ENCODE measurements at regions not wholly inside any gene's neighbourhood (a gene's known extent, or its start where the extent isn't known, plus 50 kb on each side); places are given as distances from the start of the nearest gene placed in this dataset.

GRCh38 chr2:117108741-117109267 lies 705.7 kb upstream of the DDX18 start (continued):
- TF ChIP-seq, protein P1, sequence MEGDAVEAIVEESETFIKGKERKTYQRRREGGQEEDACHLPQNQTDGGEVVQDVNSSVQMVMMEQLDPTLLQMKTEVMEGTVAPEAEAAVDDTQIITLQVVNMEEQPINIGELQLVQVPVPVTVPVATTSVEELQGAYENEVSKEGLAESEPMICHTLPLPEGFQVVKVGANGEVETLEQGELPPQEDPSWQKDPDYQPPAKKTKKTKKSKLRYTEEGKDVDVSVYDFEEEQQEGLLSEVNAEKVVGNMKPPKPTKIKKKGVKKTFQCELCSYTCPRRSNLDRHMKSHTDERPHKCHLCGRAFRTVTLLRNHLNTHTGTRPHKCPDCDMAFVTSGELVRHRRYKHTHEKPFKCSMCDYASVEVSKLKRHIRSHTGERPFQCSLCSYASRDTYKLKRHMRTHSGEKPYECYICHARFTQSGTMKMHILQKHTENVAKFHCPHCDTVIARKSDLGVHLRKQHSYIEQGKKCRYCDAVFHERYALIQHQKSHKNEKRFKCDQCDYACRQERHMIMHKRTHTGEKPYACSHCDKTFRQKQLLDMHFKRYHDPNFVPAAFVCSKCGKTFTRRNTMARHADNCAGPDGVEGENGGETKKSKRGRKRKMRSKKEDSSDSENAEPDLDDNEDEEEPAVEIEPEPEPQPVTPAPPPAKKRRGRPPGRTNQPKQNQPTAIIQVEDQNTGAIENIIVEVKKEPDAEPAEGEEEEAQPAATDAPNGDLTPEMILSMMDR (IDR thresholded peaks at IDR 0.05; ENCODE audit: low read depth, low read length, missing input control): no peak
- no peak for TF ChIP-seq JUND (IDR thresholded peaks at IDR 0.05)
- no peak for TF ChIP-seq HNF4G (IDR thresholded peaks at IDR 0.05)

- no peak for DNase-seq (ENCODE audit: low spot score)
- Histone ChIP-seq H3K27ac (ENCODE audit: low read depth in 1 of 2, low read length in 2 of 2) (no peak overlapping the region), H3K27me3 (ENCODE audit: control insufficient read depth in 4 of 4, insufficient read depth in 4 of 4, low read length in 3 of 4) (no peaks in the 10 kb centered on the region), H3K4me3 (ENCODE audit: low read depth in 1 of 3, low read length in 3 of 3) (no peak overlapping the region), H3K9me3 (ENCODE audit: control insufficient read depth in 4 of 4, low read length in 3 of 4) (no peaks in the 10 kb centered on the region), H3K36me3 (ENCODE audit: control insufficient read depth in 4 of 4, insufficient read depth in 3 of 4, low read depth in 1 of 4, low read length in 3 of 4) (no peaks in the 10 kb centered on the region), H3K4me1 (ENCODE audit: control insufficient read depth in 4 of 4, insufficient read depth in 4 of 4, low read length in 3 of 4) (no peaks in the 10 kb centered on the region), H3K9ac (ENCODE audit: low read depth in 1 of 2, low read length in 2 of 2) (no peak overlapping the region)
- TF ChIP-seq, protein P1 (IDR thresholded peaks at IDR 0.05; ENCODE audit: low read depth, low read length, missing input control): no peak
- TF ChIP-seq GABPA (IDR thresholded peaks at IDR 0.05 in 1 of 2, conservative IDR thresholded peaks at IDR 0.05 in 1 of 2) (no peak), JUND (IDR thresholded peaks at IDR 0.05) (no peak), FOXA2 (IDR thresholded peaks at IDR 0.05) (no peak), FOXA1 (IDR thresholded peaks at IDR 0.05) (no peak)
- TF ChIP-seq, protein P2, sequence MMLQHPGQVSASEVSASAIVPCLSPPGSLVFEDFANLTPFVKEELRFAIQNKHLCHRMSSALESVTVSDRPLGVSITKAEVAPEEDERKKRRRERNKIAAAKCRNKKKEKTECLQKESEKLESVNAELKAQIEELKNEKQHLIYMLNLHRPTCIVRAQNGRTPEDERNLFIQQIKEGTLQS (IDR thresholded peaks at IDR 0.05): no peak
- WGBS: 43% methylated on average over 1 of the region's 1 CpG
Measured at GRCh38 chr2:117118994-117119393, 695.5 kb upstream of the DDX18 start.

DNA sequence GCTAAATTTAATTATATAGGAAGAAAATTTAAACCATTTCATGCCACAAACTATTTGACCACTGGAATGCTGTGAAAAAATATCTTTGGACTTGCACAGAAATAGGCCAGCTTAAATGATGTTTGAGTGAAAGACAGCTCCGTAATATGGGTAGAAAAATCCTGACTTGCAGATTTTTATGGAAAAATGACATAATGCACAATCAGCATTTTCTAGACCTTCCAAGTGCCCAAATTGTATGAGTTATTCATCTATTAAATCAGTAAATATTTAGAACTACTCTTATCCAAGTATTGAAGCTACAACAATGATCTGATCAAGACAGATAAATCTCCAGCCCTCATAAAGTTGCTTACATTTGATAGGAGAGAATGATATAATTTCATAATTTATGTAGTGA lies 691.1 kb upstream of the DDX18 start:
- no peaks in the 10 kb centered on the region for H3K4me1 ChIP-seq (ENCODE audit: control insufficient read depth in 4 of 4, insufficient read depth in 4 of 4, low read length in 3 of 4)
- no peak overlapping the region for H3K9ac ChIP-seq (ENCODE audit: low read depth in 1 of 2, low read length in 2 of 2)

More for the DNA sequence above, 691.1 kb upstream of the DDX18 start:
- Histone ChIP-seq H3K27ac (ENCODE audit: low read depth in 1 of 2, low read length in 2 of 2) (no peak overlapping the region), H3K27me3 (ENCODE audit: control insufficient read depth in 4 of 4, insufficient read depth in 4 of 4, low read length in 3 of 4) (peaks cover 0 to 3% (median 0%) of the 10 kb centered on the region in 4 donors), H3K36me3 (ENCODE audit: control insufficient read depth in 4 of 4, insufficient read depth in 3 of 4, low read depth in 1 of 4, low read length in 3 of 4) (no peaks in the 10 kb centered on the region), H3K9me3 (ENCODE audit: control insufficient read depth in 4 of 4, low read length in 3 of 4) (no peaks in the 10 kb centered on the region), H3K4me3 (ENCODE audit: low read depth in 1 of 3, low read length in 3 of 3) (no peak overlapping the region)
- no peak for DNase-seq (ENCODE audit: low spot score)
- 78% methylated on average over 1 of the region's 1 CpG for WGBS
- no peak for TF ChIP-seq FOXA2 (IDR thresholded peaks at IDR 0.05)
- TF ChIP-seq, protein P3, sequence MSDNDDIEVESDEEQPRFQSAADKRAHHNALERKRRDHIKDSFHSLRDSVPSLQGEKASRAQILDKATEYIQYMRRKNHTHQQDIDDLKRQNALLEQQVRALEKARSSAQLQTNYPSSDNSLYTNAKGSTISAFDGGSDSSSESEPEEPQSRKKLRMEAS (IDR thresholded peaks at IDR 0.05): no peak
- TF ChIP-seq, protein P1 (IDR thresholded peaks at IDR 0.05; ENCODE audit: low read depth, low read length, missing input control): no peak
- no peak for TF ChIP-seq FOXA1 (IDR thresholded peaks at IDR 0.05)
- no peak for TF ChIP-seq JUND (IDR thresholded peaks at IDR 0.05)
- TF ChIP-seq SP1 (IDR thresholded peaks at IDR 0.05): no peak
- no peak for TF ChIP-seq TAF1 (conservative IDR thresholded peaks at IDR 0.05)
- TF ChIP-seq, protein P2 (IDR thresholded peaks at IDR 0.05): no peak

Data from liver (tissue), 8 donors.